GM12878 (cell line): ENCODE measurements at regions not wholly inside any gene's neighbourhood (a gene's known extent, or its start where the extent isn't known, plus 50 kb on each side); places are given as distances from the start of the nearest gene placed in this dataset.

Source experiments
- ATAC-seq: fragments of 200-7000 bp; cut with Tn5 transposase; 3 replicates; pipeline ENCODE4 v1.9.1; 2020; ENCODE audit warnings: mild to moderate bottlenecking, moderate library complexity
- BruUV-seq: library from RNA; stranded (reverse); fragments of 400-500 nt; replicated peaks from 2 replicates; lab custom pipeline; 2021; lab: Mats Ljungman, UMichigan
- CTCF ChIA-PET: fragments of 300-600 bp; sonication (Branson Sonifier 250); formaldehyde crosslinking; extraction: SDS; loops from one replicate; lab custom pipeline; 2021; ENCODE audit warnings: inconsistent platforms; lab: Yijun Ruan, JAX
- POLR2A ChIA-PET: fragments of 350-600 bp; formaldehyde crosslinking; extraction: SDS; loops from one replicate; lab custom pipeline; 2021; ENCODE audit warnings: inconsistent platforms; lab: Charles Lee
- RAD21 ChIA-PET: fragments of 300-600 bp; sonication (Branson Sonifier 250); formaldehyde crosslinking; loops from one replicate; lab custom pipeline; 2023; ENCODE audit warnings: antibody characterized with exemption; ENCODE audit not compliant: unreplicated experiment; lab: Charles Lee
- SMC1A ChIA-PET: fragments of 300-600 bp; sonication (Branson Sonifier 250); formaldehyde crosslinking; loops from one replicate; lab custom pipeline; 2023; ENCODE audit not compliant: unreplicated experiment, uncharacterized antibody; lab: Charles Lee
- DNase-seq: peaks from one replicate; pipeline ENCODE4 v3.0.0-alpha.2; 2011; ENCODE audit warnings: low read depth, low spot score
- FAIRE-seq: peaks from 3 replicates; lab custom pipeline; 2011; peaks lifted over from hg19 to GRCh38; lab: Jason Lieb, UNC
- H2AFZ ChIP-seq: 2 replicates; pipeline ENCODE4 v1.6.0; 2011; ENCODE audit warnings: low read depth, low read length, control low read depth; ENCODE audit not compliant: control insufficient read depth
- H3K27ac ChIP-seq: 2 replicates; pipeline ENCODE4 v1.5.1; 2011; ENCODE audit warnings: control low read depth; ENCODE audit not compliant: control insufficient read depth, insufficient read depth
- H3K27me3 ChIP-seq, 2 experiments: replicated peaks in 1 of 2; 2 replicates each; pipeline versions ENCODE4 v1.6.0 to v1.6.1; 2011; ENCODE audit warnings: low read length in 1 of 2; ENCODE audit not compliant: control insufficient read depth in 2 of 2, insufficient read depth in 2 of 2
- H3K36me3 ChIP-seq, 2 experiments: 2 replicates each; pipeline ENCODE4 v1.5.1; 2011; ENCODE audit warnings: low read length in 1 of 2; ENCODE audit not compliant: control insufficient read depth in 2 of 2, insufficient read depth in 2 of 2
- H3K4me1 ChIP-seq: 2 replicates; pipeline ENCODE4 v1.6.1; 2011; ENCODE audit warnings: mild to moderate bottlenecking, low read length, moderate library complexity, mixed read lengths; ENCODE audit not compliant: control insufficient read depth, insufficient read depth
- H3K4me2 ChIP-seq: 2 replicates; pipeline ENCODE4 v1.6.0; 2011; ENCODE audit warnings: control low read depth; ENCODE audit not compliant: control insufficient read depth, insufficient read depth
- H3K4me3 ChIP-seq: fragments of 200-600 bp; sonication (generic); 2 replicates; pipeline ENCODE4 v1.5.1; 2016
- H3K79me2 ChIP-seq: 2 replicates; pipeline ENCODE4 v1.6.0; 2011; ENCODE audit warnings: low read length; ENCODE audit not compliant: control insufficient read depth, insufficient read depth
- H3K9ac ChIP-seq: 2 replicates; pipeline ENCODE4 v1.8.0; 2011; ENCODE audit warnings: low read length, control low read depth, mixed read lengths; ENCODE audit not compliant: control insufficient read depth, insufficient read depth
- H3K9me3 ChIP-seq: replicated peaks from 3 replicates; pipeline ENCODE4 v1.5.1; 2011; ENCODE audit warnings: mild to moderate bottlenecking, low read length; ENCODE audit not compliant: control insufficient read depth, insufficient read depth
- H4K20me1 ChIP-seq: 2 replicates; pipeline ENCODE4 v1.6.0; 2011; ENCODE audit not compliant: control insufficient read depth, insufficient read depth
- FOXM1 ChIP-seq: IDR thresholded peaks from 2 replicates; pipeline ENCODE4 v1.6.1; 2012; ENCODE audit warnings: low read depth, mild to moderate bottlenecking, inconsistent platforms, low read length, moderate library complexity
- LARP7 ChIP-seq: fragments of 450-650 bp; IDR thresholded peaks from 2 replicates; pipeline ENCODE4 v1.6.1; 2017; ENCODE audit warnings: mild to moderate bottlenecking
- NFYA ChIP-seq: IDR thresholded peaks from 2 replicates; pipeline ENCODE4 v1.6.1; 2011; ENCODE audit warnings: low read depth, mild to moderate bottlenecking, low read length, improper control_type of control experiment, borderline replicate concordance
- SMARCA5 ChIP-seq: fragments of 450-650 bp; IDR thresholded peaks from 2 replicates; pipeline ENCODE4 v1.6.1; 2017; ENCODE audit warnings: mild to moderate bottlenecking
- SP1 ChIP-seq: IDR thresholded peaks from one replicate; pipeline ENCODE4 v1.6.1; 2011; ENCODE audit warnings: low read depth, low read length
- TCF12 ChIP-seq: IDR thresholded peaks from 2 replicates; pipeline ENCODE4 v1.6.1; 2011; ENCODE audit warnings: low read depth, mild to moderate bottlenecking, low read length
- TCF7 ChIP-seq: IDR thresholded peaks from 2 replicates; pipeline ENCODE4 v1.6.1; 2014; ENCODE audit warnings: antibody characterized with exemption, borderline replicate concordance
- WGBS: methylation state at CpG from one replicate; pipeline ENCODE4 v1.1.6; 2016; ENCODE audit warnings: low lambda C conversion rate; ENCODE audit not compliant: insufficient replicate concordance, insufficient coverage; ENCODE audit errors: missing lambda C conversion rate; 5-methylcytosine and 5-hydroxymethylcytosine counted together
- in situ Hi-C: fragments of 300-500 bp; cut with MboI; formaldehyde crosslinking; loops from 9 replicates; pipeline ENCODE4 v1.14.3; 2018; ENCODE audit warnings: mixed read lengths
- intact Hi-C: fragments of 100-400 bp; cut with micrococcal nuclease; formaldehyde crosslinking; loops from one replicate; pipeline ENCODE4 v1.14.2; 2022; ENCODE audit not compliant: unreplicated experiment
- TF ChIP-seq, protein P1 (sequence below): IDR thresholded peaks from 2 replicates; pipeline ENCODE4 v1.6.1; 2011; ENCODE audit warnings: low read depth, mild to moderate bottlenecking, low read length, moderate library complexity, borderline replicate concordance; ENCODE audit errors: extremely low read depth

DNA sequence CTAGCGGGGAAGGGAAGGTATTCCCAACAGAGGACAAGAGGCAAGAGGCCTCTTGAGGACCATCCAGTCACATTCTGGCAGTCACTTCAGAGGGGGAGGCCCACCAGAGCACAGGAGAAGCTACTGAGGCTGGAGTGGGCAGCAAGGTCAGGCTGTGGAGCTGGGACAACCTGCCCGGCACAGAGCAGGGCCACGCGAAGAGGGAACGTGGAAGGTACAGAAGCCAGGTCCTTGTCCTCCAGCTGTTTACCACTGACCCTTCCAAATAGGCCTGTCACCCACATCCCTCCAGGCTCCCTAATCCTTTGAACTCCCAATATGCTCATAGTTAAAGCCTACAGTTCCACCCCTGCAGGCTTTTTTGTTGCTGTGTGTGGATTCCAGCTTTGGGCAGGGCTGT lies 76.9 kb downstream of the IGLL1 start:
- Histone ChIP-seq H3K9ac (no peak overlapping the region), H3K9me3 (no peaks in the 10 kb centered on the region), H3K4me1 (no peaks in the 10 kb centered on the region), H3K4me2 (no peak overlapping the region), H4K20me1 (no peaks in the 10 kb centered on the region), H3K79me2 (no peaks in the 10 kb centered on the region), H3K27me3 (no peaks in the 10 kb centered on the region), H2AFZ (no peak overlapping the region), H3K36me3 (no peaks in the 10 kb centered on the region), H3K4me3 (no peak overlapping the region), H3K27ac (no peak overlapping the region)
- DNase-seq, result no peak
- FAIRE-seq, result no peak
- ATAC-seq, result no peak
- intact Hi-C loops (no loop called here), in situ Hi-C loops (no loop called here)
- WGBS, result 76% methylated on average over 5 of the region's 5 CpGs
- SMC1A ChIA-PET, result interaction anchor here (1.0 kb wide), 1 partner anchor 82 kb away, joined by 3 read pairs; no protein-coding TSS in a partner anchor
- CTCF ChIA-PET, result no interaction called here
- TF ChIP-seq SMARCA5, result no peak
- no peak for TF ChIP-seq FOXM1
- TF ChIP-seq TCF7, result no peak
- TF ChIP-seq LARP7, result no peak
- TF ChIP-seq SP1, result no peak
- no peak for TF ChIP-seq NFYA
- TF ChIP-seq, protein P1, sequence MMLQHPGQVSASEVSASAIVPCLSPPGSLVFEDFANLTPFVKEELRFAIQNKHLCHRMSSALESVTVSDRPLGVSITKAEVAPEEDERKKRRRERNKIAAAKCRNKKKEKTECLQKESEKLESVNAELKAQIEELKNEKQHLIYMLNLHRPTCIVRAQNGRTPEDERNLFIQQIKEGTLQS, result no peak
- no peak for TF ChIP-seq TCF12
- no TSS peak for BruUV-seq
- RAD21 ChIA-PET, result no interaction called here
- POLR2A ChIA-PET, result no interaction called here

- H3K27ac ChIP-seq, result no peak overlapping the region
- no peak overlapping the region for H3K4me3 ChIP-seq
- H3K27me3 ChIP-seq, result no peaks in the 10 kb centered on the region; a peak in 1 of 4 replicates
- no peaks in the 10 kb centered on the region for H3K4me1 ChIP-seq
- H3K36me3 ChIP-seq, result no peaks in the 10 kb centered on the region
- ChIA-PET RAD21 (no interaction called here), SMC1A (no interaction called here), CTCF (no interaction called here), POLR2A (no interaction called here)
- H2AFZ ChIP-seq, result no peak overlapping the region
- TF ChIP-seq LARP7, result no peak
- H3K9ac ChIP-seq, result no peak overlapping the region
- H3K79me2 ChIP-seq, result no peaks in the 10 kb centered on the region
- DNase-seq (no peak), ATAC-seq (no peak), FAIRE-seq (no peak)
- H3K9me3 ChIP-seq, result no peaks in the 10 kb centered on the region
- intact Hi-C loops (no loop called here), in situ Hi-C loops (no loop called here)
- BruUV-seq, result no TSS peak
- WGBS, result 48% methylated on average over 4 of the region's 12 CpGs
- no peaks in the 10 kb centered on the region for H4K20me1 ChIP-seq
- no peak overlapping the region for H3K4me2 ChIP-seq
Observed at GRCh38 chr22:23501708-23502107, 78.4 kb downstream of the IGLL1 start.
